Effector CD8-positive, alpha-beta T cell (primary cell): ENCODE measurements at regions not wholly inside any gene's neighbourhood (a gene's known extent, or its start where the extent isn't known, plus 50 kb on each side); places are given as distances from the start of the nearest gene placed in this dataset.

Experiments used
- DNase-seq: peaks from one replicate; lab custom pipeline; 2025; lab: John Stamatoyannopoulos, UW

DNA sequence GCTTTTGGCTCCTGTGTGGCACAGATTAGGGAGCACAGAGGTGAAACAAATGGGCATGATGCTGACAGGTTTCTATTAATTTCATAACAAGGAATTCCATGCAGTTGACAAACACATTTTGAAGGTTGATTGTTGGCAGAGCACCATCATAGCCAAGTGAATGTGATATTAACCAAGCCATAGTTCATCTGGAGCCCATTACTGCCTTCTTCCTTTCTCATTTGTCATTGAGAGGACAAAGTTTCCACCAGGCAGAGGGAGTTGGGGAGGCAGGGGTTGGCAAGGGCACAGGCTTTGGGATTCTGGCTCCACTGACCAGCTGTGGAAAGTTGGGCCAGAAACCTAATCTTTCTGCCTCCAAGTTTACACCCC is 325.2 kb downstream of the MFSD1 start:
- DNase-seq: no peak

DNA sequence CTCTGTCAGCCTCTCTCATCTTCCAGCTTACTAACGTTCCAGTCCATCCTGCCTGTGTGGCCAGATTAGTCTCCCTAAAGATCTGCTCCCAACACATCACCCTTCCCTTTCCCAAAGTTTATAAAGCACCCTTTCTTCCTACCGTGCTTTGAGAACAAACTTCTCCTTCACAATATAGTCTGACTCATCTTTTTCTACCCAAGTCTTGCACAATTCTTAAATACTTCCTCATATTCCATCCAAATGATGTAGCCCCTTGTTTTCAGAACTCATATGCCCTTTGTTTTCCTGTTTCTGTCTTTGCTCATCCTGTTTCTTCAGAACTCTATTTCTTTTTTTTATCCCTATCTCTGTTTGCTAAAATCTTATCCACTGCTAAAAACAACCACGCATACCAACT is 326.8 kb downstream of the MFSD1 start:
- no peak for DNase-seq

GRCh38 chr3:159130108-159130507 is 328.3 kb downstream of the MFSD1 start:
- DNase-seq: no peak

GRCh38 chr3:159131376-159131775 is 329.5 kb downstream of the MFSD1 start:
- no peak for DNase-seq

DNA sequence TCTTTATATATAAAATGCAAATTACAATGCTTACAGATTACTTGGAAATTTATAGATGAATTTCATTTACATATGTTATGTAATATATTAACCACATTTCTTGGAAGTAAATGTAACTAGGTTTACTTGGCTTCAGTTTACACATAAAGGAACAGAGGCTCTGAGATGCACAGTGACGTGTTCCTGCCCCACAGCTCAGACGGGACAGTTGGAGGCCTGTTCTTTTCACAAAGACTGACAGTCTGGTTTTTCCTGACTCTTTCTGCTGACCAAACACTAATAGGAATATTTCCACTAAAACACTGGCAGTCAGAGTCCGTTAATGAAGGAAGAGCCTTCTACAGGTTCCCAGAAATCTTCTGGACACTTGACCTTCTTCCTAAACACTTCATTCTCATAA is 336.1 kb downstream of the MFSD1 start:
- no peak for DNase-seq

GRCh38 chr3:159139326-159139725 is 337.5 kb downstream of the MFSD1 start:
- no peak for DNase-seq

DNA sequence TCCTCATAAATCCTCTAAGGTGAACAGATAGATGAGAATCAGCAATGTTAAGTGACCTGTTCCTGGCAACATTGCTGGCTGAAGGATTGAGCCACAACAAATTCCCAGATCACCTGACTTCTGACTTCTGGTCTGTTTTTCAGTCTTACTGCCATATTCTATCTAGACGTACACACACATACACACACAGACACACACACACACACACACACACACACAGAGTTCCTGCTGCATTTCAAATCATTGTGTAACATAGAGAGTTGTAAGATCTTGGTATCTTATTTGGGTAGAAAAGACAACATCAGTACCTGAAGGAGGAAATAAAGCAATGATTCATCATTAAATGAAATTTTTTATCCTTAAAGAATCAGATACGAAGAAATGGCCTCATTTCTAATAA is 342.6 kb downstream of the MFSD1 start:
- no peak for DNase-seq

- DNase-seq: no peak
Observed at GRCh38 chr3:159144891-159145290, 343.0 kb downstream of the MFSD1 start.

GRCh38 chr3:159146392-159146791 is 344.5 kb downstream of the MFSD1 start:
- DNase-seq: no peak

DNA sequence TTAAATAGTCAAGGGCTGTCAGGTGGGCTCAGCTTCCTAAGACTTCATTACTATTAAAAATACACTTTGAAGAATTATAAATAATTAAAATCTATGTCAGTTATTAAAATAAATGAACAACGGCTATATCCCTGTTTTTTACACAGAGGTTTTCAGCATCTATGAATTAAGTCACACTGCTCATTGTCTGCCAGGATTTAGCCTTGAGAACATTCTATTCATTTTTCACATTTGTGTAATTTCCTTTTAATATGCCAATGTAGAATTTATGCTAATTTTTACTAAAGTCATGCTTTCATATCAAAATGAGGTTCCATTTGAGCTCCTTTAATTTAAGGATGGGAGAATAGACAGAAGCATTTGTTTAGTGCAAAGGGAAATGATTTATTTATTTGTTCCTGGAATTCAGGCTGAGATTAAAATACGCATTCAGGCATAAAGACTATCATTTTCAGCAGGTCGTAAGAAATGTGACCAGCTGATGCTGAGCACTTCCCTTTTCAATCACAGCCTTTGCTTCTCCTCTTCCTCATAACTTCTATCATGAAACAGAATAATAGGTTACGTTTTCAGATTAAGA is 345.1 kb downstream of the MFSD1 start:
- DNase-seq: no peak

DNA sequence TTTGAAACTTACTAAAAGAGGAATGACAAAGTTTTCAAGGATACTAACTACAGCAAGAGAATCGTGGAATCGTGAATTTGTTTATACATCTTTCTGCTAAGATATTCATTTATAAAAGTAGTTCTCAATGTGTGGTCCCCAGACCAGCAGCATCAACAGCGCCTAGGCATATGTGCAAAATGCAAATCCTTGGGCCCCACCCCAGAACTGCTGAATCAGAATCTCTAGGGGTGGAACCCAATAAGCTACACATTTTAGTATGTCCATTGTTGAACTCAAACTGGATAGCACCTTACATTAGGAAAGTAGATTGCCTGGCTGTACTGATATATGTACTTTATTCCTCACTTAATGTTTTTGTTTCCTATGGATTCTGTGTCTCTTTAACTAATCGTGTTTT is 346.0 kb downstream of the MFSD1 start:
- no peak for DNase-seq

DNA sequence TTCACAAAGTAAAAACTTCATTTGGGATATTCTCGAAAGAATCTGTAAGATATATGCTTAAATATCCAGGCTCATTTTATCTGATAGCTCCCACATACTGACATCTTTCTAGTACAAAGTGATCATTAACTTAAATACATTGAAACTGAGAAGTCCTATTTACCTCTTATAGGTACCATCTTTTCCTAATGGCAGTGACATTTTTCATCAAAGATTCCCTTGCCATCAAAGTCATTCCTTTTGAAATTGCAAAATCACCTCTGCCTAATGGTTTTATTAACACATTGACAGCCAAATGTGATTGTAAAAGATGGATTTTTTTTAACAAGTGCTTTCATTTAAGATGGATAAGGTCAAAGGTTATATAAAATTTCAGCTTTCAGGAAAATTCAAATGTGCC is 346.6 kb downstream of the MFSD1 start:
- no peak for DNase-seq

DNA sequence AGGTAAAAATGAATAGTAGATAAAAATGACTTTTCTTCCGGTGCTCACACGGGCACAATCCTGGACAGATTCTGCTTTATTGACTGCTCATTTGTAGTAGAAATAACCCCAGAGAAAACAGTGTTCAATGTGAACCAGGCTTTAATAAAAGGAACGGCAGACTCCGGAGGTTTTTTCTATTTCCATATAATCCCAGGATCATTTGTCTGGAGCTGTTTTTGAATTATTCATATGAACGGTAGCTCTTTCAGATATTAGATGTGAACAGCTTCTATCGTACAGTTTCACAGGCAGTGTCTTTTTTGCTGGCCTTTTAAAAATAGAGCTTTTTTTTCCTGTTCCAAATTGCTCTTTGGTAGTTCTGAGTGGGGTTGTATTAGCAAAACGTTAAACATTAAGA is 347.3 kb downstream of the MFSD1 start:
- DNase-seq: no peak

DNA sequence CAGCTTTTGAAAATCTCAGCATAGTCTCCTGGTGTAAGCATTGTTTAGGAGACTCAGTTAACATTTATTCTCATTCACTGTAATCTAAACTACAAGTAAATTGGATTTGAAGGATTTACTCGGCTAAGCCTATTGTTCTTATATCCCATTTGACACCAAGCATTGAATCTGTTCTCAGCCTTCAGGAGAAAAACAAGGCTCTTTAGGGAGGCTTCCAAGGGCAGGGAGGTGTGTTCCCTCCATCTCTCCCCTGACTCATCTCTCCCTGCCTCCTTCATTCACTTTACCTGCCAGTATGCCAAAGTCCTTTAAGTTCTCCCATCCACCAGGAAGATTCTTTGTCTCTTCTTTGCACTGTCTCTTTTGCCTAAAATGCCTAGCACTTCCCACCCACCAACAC is 347.8 kb downstream of the MFSD1 start:
- no peak for DNase-seq

- no peak for DNase-seq
Observed at GRCh38 chr3:159150180-159150579, 348.3 kb downstream of the MFSD1 start.

GRCh38 chr3:159151130-159151529 is 349.3 kb downstream of the MFSD1 start:
- DNase-seq: no peak

DNA sequence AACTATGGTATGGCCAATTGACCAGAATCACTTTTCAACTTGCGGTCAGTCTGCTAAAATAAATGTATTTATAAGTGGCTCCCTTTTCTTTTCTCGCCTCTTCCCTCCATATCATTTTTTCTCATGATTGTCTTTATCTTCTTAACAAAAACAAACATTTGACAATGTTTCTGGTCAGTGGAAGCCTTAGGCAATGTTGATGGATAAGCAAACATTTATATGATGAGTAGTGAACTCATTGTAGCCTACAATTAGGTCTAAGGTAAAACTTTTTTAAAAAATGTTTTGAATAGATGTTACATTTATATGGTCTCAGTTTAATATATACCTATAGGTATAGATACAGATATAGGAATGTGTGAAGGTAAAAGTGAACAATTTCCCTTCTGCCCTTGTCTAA is 355.4 kb downstream of the MFSD1 start:
- no peak for DNase-seq

GRCh38 chr3:159158213-159158612 is 356.4 kb downstream of the MFSD1 start:
- no peak for DNase-seq

DNA sequence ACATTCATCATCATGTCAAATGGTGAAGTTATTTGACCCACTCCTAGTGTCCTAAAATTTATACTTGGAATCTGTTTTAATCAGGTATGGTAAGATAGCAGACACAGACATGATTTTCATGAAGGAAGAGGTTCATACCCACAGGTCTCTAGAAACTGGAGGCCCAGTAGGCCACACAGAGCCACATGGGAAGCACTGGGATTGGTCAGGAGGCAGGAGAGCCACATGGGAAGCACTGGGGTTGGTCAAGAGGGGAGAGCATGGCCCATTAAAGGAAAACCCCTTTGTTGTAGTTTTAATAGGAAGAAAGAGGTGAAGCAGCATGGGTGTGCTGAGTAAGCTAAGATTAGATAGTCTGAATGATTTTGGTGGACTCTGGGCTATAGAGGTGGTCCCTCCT is 356.9 kb downstream of the MFSD1 start:
- DNase-seq: no peak

- DNase-seq: no peak
Observed at GRCh38 chr3:159159546-159159945, 357.7 kb downstream of the MFSD1 start.

GRCh38 chr3:159163656-159164055 is 361.8 kb downstream of the MFSD1 start:
- no peak for DNase-seq

GRCh38 chr3:159165961-159166360 is 364.1 kb downstream of the MFSD1 start:
- no peak for DNase-seq

DNA sequence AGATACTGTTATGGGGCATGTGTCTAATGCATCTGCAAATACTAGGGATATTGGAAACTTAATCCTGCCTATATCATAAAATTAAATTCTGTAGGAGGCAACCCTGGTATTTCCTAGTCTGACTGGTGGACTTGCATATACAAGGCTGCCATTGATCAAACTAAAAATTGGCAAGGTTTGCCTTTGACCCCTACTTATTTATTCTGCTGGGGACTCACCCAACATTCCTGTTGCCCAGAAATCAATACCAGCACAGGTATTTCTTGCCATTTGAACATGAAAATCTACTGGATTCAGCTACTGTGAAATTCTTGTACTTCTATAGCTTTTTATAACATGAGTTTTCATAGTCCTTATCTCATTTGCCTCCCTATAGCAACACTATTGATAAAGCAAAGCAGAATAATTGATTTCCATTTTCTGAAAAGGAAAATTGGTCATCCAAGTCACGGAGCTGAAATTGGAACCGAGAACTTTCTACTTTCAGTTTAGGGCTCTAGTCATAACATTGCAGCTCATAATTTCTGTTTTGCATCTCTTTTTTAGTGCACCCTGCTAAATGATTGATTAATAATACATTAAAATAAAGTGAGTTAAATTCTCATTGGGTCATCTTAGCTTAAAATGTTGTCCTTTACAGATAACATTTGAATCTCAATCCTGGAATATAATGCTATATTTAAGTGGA is 365.2 kb downstream of the MFSD1 start:
- no peak for DNase-seq

DNA sequence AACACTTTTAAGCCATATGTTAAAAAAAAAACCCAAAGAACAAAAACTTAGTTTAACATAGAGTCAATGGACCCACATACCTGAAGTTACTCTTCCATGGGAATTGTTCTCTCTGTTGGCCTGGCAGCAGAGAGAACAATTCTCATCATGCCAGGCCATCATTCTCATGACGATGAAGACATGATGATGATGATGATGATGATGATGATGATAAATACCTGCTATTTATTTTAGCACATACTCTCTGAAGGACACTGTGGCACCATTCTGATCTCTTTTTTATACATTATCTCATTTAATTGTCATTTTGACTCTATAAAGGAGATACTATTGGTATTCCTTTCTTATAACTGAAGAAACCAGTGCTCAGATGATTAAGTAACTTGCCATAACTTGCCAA is 366.9 kb downstream of the MFSD1 start:
- no peak for DNase-seq
